Kidney (tissue), 13 donors: ENCODE measurements at regions not wholly inside any gene's neighbourhood (a gene's known extent, or its start where the extent isn't known, plus 50 kb on each side); places are given as distances from the start of the nearest gene placed in this dataset.
A peak's percentile ranks its signal among the peaks of the same experiment; 100 is the strongest.

Experiments
- DNase-seq, 5 donors: peaks; one replicate each; pipeline ENCODE4 v3.0.0-alpha.2; 2013 to 2020
- FAIRE-seq: peaks from 2 replicates; lab custom pipeline; 2012; peaks lifted over from hg19 to GRCh38; lab: Jason Lieb, UNC
- H3K27ac ChIP-seq, 2 donors: one replicate each; pipeline ENCODE4 v1.7.0; 2013; ENCODE audit warnings: low read depth in 2 of 2, low read length in 2 of 2, inconsistent platforms in 1 of 2
- H3K27me3 ChIP-seq: one replicate; pipeline ENCODE4 v1.7.1; 2013; ENCODE audit warnings: low read length, inconsistent platforms; ENCODE audit not compliant: control insufficient read depth, insufficient read depth
- H3K36me3 ChIP-seq, 3 donors: one replicate each; pipeline versions ENCODE4 v1.7.0 to v1.7.1; 2013; ENCODE audit warnings: low read length in 3 of 3, control low read depth in 1 of 3, inconsistent platforms in 1 of 3; ENCODE audit not compliant: insufficient read depth in 3 of 3, control insufficient read depth in 2 of 3
- H3K4me1 ChIP-seq, 3 donors: one replicate each; pipeline versions ENCODE4 v1.7.0 to v1.7.1; 2013; ENCODE audit warnings: low read length in 3 of 3, inconsistent platforms in 1 of 3, low read depth in 1 of 3; ENCODE audit not compliant: control insufficient read depth in 2 of 3, insufficient read depth in 2 of 3
- H3K4me3 ChIP-seq, 3 donors: one replicate each; pipeline versions ENCODE4 v1.7.0 to v1.8.1; 2013; ENCODE audit warnings: low read length in 3 of 3, control low read depth in 1 of 3, inconsistent platforms in 1 of 3
- H3K9ac ChIP-seq, 3 donors: one replicate each; pipeline versions ENCODE4 v1.7.0 to v1.7.1; 2013; ENCODE audit warnings: low read length in 3 of 3, control low read depth in 1 of 3, inconsistent platforms in 1 of 3
- H3K9me3 ChIP-seq, 3 donors: one replicate each; pipeline versions ENCODE4 v1.7.0 to v1.7.1; 2013; ENCODE audit warnings: low read length in 3 of 3, control low read depth in 1 of 3, inconsistent platforms in 1 of 3; ENCODE audit not compliant: control insufficient read depth in 2 of 3, insufficient read depth in 1 of 3
- intact Hi-C: fragments of 100-400 bp; cut with DNase I; formaldehyde crosslinking; loops from one replicate; pipeline ENCODE4 v1.11.1; 2022
- TF ChIP-seq, protein P1 (sequence below): IDR thresholded peaks from 3 replicates; pipeline ENCODE4 v1.5.1; 2012; ENCODE audit warnings: mild to moderate bottlenecking, moderate library complexity, borderline replicate concordance; ENCODE audit not compliant: insufficient read depth; ENCODE audit errors: extremely low read depth
- donor health status: control.
- donor health status: control.
- donor health status: control.
- donor health status: control.
- donor health status: control.
- donor health status: DM: yes; HTN: yes; CAD: no.
- donor health status: Normal renal cell carcinoma (clear cell type).

DNA sequence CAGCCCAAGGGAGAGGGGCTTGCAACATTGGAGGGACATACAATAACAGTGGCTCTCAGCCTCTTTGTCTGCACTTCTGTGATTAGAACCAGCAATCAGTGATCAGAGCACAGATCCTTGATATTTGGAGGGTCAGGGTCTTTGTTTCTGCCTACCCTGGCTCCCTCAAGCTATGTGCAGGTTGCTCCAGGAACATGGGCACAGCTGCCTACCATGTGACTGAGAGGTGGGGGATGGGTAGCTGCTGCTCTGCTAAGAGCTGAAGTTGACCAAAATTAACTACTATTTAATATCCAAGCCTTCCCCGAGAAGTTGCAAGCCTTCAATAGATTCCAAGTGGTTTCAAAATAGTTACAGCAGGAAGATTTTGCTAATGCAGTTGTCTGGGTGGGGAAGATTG lies 202.6 kb downstream of the ZIC5 start:
- Histone ChIP-seq H3K4me1 (no peaks in the 10 kb centered on the region), H3K4me3 (no peak overlapping the region), H3K36me3 (peaks cover 0 to 4% (median 0%) of the 10 kb centered on the region in 3 donors), H3K9me3 (peaks cover 0 to 6% (median 5%) of the 10 kb centered on the region in 3 donors), H3K27ac (no peak overlapping the region), H3K9ac (no peak overlapping the region), H3K27me3 (no peaks in the 10 kb centered on the region)
- FAIRE-seq (no peak), DNase-seq (no peak)
- intact Hi-C loops = no loop called here
- TF ChIP-seq, protein P1, sequence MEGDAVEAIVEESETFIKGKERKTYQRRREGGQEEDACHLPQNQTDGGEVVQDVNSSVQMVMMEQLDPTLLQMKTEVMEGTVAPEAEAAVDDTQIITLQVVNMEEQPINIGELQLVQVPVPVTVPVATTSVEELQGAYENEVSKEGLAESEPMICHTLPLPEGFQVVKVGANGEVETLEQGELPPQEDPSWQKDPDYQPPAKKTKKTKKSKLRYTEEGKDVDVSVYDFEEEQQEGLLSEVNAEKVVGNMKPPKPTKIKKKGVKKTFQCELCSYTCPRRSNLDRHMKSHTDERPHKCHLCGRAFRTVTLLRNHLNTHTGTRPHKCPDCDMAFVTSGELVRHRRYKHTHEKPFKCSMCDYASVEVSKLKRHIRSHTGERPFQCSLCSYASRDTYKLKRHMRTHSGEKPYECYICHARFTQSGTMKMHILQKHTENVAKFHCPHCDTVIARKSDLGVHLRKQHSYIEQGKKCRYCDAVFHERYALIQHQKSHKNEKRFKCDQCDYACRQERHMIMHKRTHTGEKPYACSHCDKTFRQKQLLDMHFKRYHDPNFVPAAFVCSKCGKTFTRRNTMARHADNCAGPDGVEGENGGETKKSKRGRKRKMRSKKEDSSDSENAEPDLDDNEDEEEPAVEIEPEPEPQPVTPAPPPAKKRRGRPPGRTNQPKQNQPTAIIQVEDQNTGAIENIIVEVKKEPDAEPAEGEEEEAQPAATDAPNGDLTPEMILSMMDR = no peak

GRCh38 chr13:99766641-99767045 lies 204.9 kb downstream of the ZIC5 start:
- Histone ChIP-seq H3K9ac (no peak overlapping the region), H3K27me3 (no peaks in the 10 kb centered on the region), H3K4me1 (no peaks in the 10 kb centered on the region), H3K27ac (no peak overlapping the region), H3K36me3 (no peaks in the 10 kb centered on the region), H3K9me3 (peaks cover 0 to 6% (median 5%) of the 10 kb centered on the region in 3 donors), H3K4me3 (no peak overlapping the region)
- DNase-seq (no peak), FAIRE-seq (no peak)
- intact Hi-C loops = no loop called here
- TF ChIP-seq, protein P1 = peak; percentile 34

- intact Hi-C loops = no loop called here
- peaks cover 0 to 6% (median 5%) of the 10 kb centered on the region in 3 donors for H3K9me3 ChIP-seq
- FAIRE-seq = no peak
- TF ChIP-seq, protein P1 = no peak
- no peaks in the 10 kb centered on the region for H3K4me1 ChIP-seq
- H3K4me3 ChIP-seq = no peak overlapping the region
- no peak for DNase-seq
- no peaks in the 10 kb centered on the region for H3K27me3 ChIP-seq
- no peak overlapping the region for H3K27ac ChIP-seq
- H3K36me3 ChIP-seq = no peaks in the 10 kb centered on the region
- H3K9ac ChIP-seq = no peak overlapping the region
These were observed 205.7 kb downstream of the ZIC5 start for GRCh38 chr13:99765869-99766268.

DNA sequence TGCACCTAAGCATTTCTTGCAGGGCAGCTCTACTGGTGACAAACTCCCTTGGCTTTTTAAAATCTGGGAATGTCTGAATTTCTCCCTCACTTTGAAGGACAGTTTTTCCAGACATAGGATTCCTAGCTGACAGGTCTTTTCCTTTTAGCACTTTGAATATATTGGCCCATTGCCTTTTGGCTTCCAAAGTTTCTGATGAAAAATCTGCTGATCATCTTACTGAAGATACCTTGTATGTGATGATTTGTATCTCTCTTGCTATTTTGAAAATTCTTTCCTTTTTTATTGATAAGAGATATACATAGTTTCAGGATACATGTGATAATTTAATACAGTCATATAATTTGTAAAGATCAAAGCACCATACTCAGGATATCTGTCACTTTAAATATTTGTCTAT lies 211.1 kb downstream of the ZIC5 start:
- no peak for DNase-seq
- H3K36me3 ChIP-seq = no peaks in the 10 kb centered on the region
- FAIRE-seq = no peak
- intact Hi-C loops = no loop called here
- H3K9me3 ChIP-seq = peaks cover 0 to 18% (median 6%) of the 10 kb centered on the region in 3 donors
- H3K4me1 ChIP-seq = peaks cover 0 to 2% (median 0%) of the 10 kb centered on the region in 3 donors
- TF ChIP-seq, protein P1 = no peak
- H3K27me3 ChIP-seq = no peaks in the 10 kb centered on the region
- no peak overlapping the region for H3K27ac ChIP-seq
- no peak overlapping the region for H3K4me3 ChIP-seq
- H3K9ac ChIP-seq = no peak overlapping the region
